ENCODE measurements at regions not wholly inside any gene's neighbourhood (a gene's known extent, or its start where the extent isn't known, plus 50 kb on each side); places are given as distances from the start of the nearest gene placed in this dataset.

DNA sequence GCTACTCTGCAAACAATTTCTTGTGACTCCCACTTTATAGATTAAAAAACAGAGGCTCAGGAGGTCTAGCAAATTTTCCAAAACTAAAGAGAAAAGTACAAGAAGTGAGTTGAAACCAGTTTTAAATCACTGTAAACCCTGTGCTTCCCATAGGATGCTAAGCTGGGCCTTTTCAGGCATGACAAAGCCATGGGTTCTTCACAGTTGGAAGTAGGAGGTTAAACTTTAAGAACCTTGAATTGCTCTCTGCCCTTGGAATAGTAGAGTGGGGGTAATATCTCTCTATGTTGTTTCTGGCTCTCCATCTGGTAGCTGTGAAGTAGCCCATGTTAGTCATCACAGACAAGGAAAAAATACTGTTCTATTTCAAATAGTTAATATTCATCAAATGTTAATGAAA, 193.6 kb upstream of the SATB1 start:
- TF ChIP-seq, protein P1, sequence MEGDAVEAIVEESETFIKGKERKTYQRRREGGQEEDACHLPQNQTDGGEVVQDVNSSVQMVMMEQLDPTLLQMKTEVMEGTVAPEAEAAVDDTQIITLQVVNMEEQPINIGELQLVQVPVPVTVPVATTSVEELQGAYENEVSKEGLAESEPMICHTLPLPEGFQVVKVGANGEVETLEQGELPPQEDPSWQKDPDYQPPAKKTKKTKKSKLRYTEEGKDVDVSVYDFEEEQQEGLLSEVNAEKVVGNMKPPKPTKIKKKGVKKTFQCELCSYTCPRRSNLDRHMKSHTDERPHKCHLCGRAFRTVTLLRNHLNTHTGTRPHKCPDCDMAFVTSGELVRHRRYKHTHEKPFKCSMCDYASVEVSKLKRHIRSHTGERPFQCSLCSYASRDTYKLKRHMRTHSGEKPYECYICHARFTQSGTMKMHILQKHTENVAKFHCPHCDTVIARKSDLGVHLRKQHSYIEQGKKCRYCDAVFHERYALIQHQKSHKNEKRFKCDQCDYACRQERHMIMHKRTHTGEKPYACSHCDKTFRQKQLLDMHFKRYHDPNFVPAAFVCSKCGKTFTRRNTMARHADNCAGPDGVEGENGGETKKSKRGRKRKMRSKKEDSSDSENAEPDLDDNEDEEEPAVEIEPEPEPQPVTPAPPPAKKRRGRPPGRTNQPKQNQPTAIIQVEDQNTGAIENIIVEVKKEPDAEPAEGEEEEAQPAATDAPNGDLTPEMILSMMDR (IDR thresholded peaks at IDR 0.05): no peak
- no peak for TF ChIP-seq POLR2A (IDR thresholded peaks at IDR 0.05)
- no peak for TF ChIP-seq POLR2AphosphoS5 (IDR thresholded peaks at IDR 0.05)
- no peak for TF ChIP-seq EP300 (IDR thresholded peaks at IDR 0.05)

All from suprapubic skin (tissue), 4 donors.